MM.1S (cell line): ENCODE measurements at regions not wholly inside any gene's neighbourhood (a gene's known extent, or its start where the extent isn't known, plus 50 kb on each side); places are given as distances from the start of the nearest gene placed in this dataset.

Experiments used
- EZH2 ChIP-seq: fragments of 300-600 bp; sonication (generic); optimal IDR thresholded peaks from 2 replicates; pipeline ENCODE3; 2017; ENCODE audit warnings: low read depth, mild to moderate bottlenecking, antibody characterized with exemption, low read length, mixed read lengths
- EZH2phosphoT487 ChIP-seq: fragments of 300-600 bp; sonication (generic); IDR thresholded peaks from 2 replicates; pipeline ENCODE4 v1.6.1; 2018; ENCODE audit warnings: antibody characterized with exemption, low read length
- TF ChIP-seq, protein P1 (sequence below): fragments of 300-600 bp; sonication (generic); IDR thresholded peaks from 2 replicates; pipeline ENCODE4 v1.5.1; 2016; ENCODE audit warnings: antibody characterized with exemption, low read length, mixed read lengths

DNA sequence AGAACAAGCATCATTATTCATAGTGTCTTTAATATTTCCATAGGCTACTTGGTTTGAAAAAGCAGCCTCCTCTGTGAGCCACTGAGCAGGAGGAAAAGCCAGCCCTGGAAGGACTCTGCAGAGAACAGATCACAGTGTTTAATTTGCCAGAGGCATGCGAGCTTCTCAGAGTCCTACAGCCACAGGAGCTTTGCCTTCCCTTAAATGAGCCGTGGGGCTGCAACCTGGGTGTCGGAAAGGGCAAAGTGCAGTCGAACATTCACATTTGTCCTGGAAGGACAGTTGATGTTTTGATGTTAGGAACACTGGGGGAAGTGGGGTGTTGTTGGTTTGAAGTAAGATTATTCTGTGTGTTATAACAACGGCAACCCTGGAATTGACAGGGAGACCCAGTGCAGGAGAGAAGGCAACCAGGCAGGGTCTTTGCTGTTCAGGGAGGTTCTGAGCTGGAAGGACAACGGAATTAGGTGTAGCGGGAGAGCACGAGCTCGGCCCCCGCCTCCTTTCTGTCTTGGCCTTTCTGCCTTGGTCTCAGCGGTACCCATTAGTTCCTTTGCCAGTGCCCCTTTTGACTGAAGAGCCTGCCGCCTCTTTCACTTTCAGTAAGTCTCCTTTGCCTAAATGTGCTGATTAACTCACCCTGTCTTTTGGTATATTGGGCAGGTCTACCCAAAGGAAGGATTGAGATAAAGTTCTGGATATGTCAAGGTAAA, 192.3 kb upstream of the PITRM1 start:
- TF ChIP-seq, protein P1, sequence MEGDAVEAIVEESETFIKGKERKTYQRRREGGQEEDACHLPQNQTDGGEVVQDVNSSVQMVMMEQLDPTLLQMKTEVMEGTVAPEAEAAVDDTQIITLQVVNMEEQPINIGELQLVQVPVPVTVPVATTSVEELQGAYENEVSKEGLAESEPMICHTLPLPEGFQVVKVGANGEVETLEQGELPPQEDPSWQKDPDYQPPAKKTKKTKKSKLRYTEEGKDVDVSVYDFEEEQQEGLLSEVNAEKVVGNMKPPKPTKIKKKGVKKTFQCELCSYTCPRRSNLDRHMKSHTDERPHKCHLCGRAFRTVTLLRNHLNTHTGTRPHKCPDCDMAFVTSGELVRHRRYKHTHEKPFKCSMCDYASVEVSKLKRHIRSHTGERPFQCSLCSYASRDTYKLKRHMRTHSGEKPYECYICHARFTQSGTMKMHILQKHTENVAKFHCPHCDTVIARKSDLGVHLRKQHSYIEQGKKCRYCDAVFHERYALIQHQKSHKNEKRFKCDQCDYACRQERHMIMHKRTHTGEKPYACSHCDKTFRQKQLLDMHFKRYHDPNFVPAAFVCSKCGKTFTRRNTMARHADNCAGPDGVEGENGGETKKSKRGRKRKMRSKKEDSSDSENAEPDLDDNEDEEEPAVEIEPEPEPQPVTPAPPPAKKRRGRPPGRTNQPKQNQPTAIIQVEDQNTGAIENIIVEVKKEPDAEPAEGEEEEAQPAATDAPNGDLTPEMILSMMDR, result no peak
- TF ChIP-seq EZH2 (no peak), EZH2phosphoT487 (no peak)
